OCI-LY1 (cell line): ENCODE measurements at regions not wholly inside any gene's neighbourhood (a gene's known extent, or its start where the extent isn't known, plus 50 kb on each side); places are given as distances from the start of the nearest gene placed in this dataset.

ENCODE experiments used
- CTCF ChIP-seq: fragments of 200-600 bp; sonication (generic), shearing (Covaris generic); IDR thresholded peaks from 2 replicates; pipeline ENCODE4 v1.5.1; 2017; ENCODE audit warnings: mild to moderate bottlenecking, antibody characterized with exemption, low read length, moderate library complexity, mixed read lengths
- EZH2 ChIP-seq: fragments of 200-600 bp; sonication (generic), shearing (Covaris generic); IDR thresholded peaks from 2 replicates; pipeline ENCODE4 v1.8.0; 2017; ENCODE audit warnings: borderline replicate concordance, mixed run types, mild to moderate bottlenecking, antibody characterized with exemption, low read length, moderate library complexity, mixed read lengths

- no peak for TF ChIP-seq CTCF
- no peak for TF ChIP-seq EZH2
These were observed 1000.9 kb downstream of the CDH18 start for GRCh38 chr5:18987101-18987500.
